ENCODE measurements at regions not wholly inside any gene's neighbourhood (a gene's known extent, or its start where the extent isn't known, plus 50 kb on each side); places are given as distances from the start of the nearest gene placed in this dataset.

DNA sequence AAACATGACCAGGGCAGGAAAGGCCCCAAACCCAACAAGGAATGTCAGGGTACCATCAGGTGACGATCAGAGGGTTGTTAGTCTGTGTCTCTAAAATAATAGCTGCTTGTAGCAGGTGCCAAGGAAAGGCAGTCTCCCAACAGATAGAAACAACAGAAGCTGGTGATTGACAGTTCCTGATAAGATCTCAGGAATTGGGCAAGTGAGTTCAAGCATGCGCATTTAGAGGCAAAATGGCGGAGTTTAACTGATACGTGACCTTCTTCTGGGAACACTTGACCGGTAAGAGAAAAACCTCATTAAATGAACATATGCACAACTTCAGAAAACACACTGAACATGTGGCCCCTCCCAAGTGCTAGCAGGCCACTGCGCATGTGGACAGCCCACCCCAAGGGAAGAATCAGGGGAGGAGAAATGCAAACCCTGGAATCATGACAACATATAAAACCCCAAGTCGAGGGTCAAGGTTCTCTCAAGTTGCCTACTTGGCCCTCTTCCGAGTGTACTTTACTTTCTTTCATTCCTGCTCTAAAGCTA lies 664.9 kb downstream of the KCNJ3 start:
- no peaks in the 10 kb centered on the region for H3K4me1 ChIP-seq (ENCODE audit: low read depth)
- no peak overlapping the region for H3K27ac ChIP-seq
- no peaks in the 10 kb centered on the region for H3K9me3 ChIP-seq (ENCODE audit: low read depth)
- TF ChIP-seq, protein P1, sequence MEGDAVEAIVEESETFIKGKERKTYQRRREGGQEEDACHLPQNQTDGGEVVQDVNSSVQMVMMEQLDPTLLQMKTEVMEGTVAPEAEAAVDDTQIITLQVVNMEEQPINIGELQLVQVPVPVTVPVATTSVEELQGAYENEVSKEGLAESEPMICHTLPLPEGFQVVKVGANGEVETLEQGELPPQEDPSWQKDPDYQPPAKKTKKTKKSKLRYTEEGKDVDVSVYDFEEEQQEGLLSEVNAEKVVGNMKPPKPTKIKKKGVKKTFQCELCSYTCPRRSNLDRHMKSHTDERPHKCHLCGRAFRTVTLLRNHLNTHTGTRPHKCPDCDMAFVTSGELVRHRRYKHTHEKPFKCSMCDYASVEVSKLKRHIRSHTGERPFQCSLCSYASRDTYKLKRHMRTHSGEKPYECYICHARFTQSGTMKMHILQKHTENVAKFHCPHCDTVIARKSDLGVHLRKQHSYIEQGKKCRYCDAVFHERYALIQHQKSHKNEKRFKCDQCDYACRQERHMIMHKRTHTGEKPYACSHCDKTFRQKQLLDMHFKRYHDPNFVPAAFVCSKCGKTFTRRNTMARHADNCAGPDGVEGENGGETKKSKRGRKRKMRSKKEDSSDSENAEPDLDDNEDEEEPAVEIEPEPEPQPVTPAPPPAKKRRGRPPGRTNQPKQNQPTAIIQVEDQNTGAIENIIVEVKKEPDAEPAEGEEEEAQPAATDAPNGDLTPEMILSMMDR (IDR thresholded peaks at IDR 0.05; ENCODE audit: low read depth, low read length) = no peak
- H3K27me3 ChIP-seq = no peaks in the 10 kb centered on the region
- H3K4me3 ChIP-seq = no peak overlapping the region
- DNase-seq (ENCODE audit: low read depth in 1 of 2, low spot score in 1 of 2) = no peak
- no peaks in the 10 kb centered on the region for H3K36me3 ChIP-seq

DNA sequence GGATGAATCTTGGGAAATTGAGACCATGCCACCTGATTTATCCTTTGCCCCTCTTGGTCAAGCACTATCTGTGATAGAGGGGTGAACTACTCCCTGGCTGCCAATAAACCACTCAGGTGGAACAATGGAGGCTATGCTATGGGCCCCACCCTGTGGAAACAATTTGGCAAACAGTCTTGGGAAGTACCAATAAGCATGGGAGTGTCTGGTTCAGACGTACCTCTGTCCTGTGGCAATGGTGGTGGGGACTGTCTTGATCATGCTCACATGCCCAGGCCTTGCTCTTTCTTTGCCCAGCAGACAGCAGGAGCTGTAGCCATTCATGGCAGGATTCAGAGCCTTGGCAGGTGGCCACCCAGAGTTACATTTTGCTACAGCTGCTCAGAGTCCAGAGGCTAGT lies 658.7 kb downstream of the KCNJ3 start:
- no peak overlapping the region for H3K27ac ChIP-seq
- no peaks in the 10 kb centered on the region for H3K4me1 ChIP-seq (ENCODE audit: low read depth)
- H3K4me3 ChIP-seq = no peak overlapping the region
- DNase-seq (ENCODE audit: low read depth in 1 of 2, low spot score in 1 of 2) = no peak
- TF ChIP-seq, protein P1 (IDR thresholded peaks at IDR 0.05; ENCODE audit: low read depth, low read length) = no peak
- no peaks in the 10 kb centered on the region for H3K9me3 ChIP-seq (ENCODE audit: low read depth)
- H3K27me3 ChIP-seq = no peaks in the 10 kb centered on the region
- no peaks in the 10 kb centered on the region for H3K36me3 ChIP-seq

DNA sequence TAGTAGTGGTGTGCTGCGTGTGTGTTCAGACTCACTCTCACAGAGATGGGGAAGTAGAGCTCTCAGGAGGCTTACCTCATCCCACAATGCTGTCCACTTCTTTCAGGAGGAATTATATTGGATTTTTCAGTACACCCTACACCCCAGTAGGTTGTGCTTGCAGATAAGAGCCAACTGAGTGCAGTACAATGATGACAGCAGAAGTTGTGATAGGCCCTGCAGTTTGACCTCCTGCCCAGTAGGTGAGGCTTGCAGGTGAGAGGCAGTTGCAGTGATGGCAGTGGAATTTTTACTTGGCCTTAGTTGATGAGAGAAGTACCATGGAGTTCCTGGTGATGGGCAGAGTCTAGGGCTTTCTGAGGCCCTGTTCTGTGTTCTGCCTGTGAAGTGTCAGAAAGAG lies 657.8 kb downstream of the KCNJ3 start:
- Histone ChIP-seq H3K36me3 (no peaks in the 10 kb centered on the region), H3K27me3 (no peaks in the 10 kb centered on the region), H3K4me3 (no peak overlapping the region), H3K4me1 (ENCODE audit: low read depth) (no peaks in the 10 kb centered on the region), H3K9me3 (ENCODE audit: low read depth) (no peaks in the 10 kb centered on the region), H3K27ac (no peak overlapping the region)
- TF ChIP-seq, protein P1 (IDR thresholded peaks at IDR 0.05; ENCODE audit: low read depth, low read length) = no peak
- no peak for DNase-seq (ENCODE audit: low read depth in 1 of 2, low spot score in 1 of 2)

DNA sequence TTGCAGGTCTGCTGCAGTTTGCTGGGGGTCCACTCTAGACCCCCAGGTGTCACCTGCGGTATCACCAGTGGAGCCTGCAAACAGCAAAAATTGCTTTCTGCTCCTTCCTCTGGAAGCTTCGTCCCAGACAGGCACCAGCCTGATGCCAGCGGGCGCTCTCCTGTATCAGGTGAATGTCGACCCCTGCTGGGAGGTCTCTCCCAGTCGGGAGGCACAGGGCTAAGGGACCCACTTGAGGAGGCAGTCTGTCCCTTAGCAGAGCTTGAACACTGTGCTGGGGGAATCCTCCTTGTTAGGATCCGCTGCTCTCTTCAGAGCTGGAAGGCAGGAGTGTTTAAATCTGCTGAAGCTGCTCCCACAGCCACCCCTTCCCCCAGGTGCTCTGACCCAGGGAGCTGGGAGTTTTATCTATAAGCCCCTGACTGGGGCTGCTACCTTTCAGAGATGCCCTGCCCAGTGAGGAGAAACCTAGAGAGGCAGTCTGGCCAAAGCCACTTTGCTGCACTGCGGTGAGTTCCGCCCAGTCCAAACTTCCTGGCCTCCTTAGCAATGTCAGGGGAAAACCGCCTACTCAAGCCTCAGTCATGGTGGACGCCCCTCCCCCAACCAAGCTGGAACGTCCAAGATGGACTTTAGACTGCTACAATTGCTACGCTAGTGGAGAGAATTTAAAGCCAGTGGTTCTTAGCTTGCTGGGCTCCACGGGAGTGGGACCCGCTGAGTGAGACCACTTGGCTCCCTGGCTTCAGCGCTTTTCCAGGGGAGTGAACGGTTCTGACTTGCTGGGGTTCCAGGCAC lies 652.5 kb downstream of the KCNJ3 start:
- TF ChIP-seq, protein P1 (IDR thresholded peaks at IDR 0.05; ENCODE audit: low read depth, low read length) = no peak
- H3K27me3 ChIP-seq = no peaks in the 10 kb centered on the region
- H3K4me3 ChIP-seq = no peak overlapping the region
- DNase-seq (ENCODE audit: low read depth in 1 of 2, low spot score in 1 of 2) = no peak
- no peaks in the 10 kb centered on the region for H3K9me3 ChIP-seq (ENCODE audit: low read depth)
- H3K27ac ChIP-seq = no peak overlapping the region
- H3K36me3 ChIP-seq = no peaks in the 10 kb centered on the region
- H3K4me1 ChIP-seq (ENCODE audit: low read depth) = no peaks in the 10 kb centered on the region

DNA sequence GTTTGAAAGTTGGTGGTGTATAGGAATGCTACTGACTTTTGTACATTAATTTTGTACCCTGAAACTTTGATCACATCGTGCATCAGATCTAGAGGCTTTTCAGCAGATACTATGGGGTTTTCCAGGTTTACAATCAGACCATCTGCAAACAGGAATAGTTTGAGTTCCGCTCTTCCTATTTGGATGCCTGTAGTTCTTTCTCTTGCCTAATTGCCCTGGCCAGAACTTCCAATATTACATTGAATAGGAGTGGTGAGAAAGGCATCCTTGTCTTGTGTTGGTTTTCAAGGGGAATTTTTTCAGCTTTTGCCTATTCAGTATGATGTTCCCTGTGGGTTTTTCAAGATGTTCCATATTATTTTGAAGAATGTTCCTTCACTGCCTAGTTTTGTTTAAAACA lies 633.5 kb downstream of the KCNJ3 start:
- no peaks in the 10 kb centered on the region for H3K27me3 ChIP-seq
- no peak overlapping the region for H3K4me3 ChIP-seq
- no peak overlapping the region for H3K27ac ChIP-seq
- TF ChIP-seq, protein P1 (IDR thresholded peaks at IDR 0.05; ENCODE audit: low read depth, low read length) = no peak
- no peak for DNase-seq (ENCODE audit: low read depth in 1 of 2, low spot score in 1 of 2)
- H3K4me1 ChIP-seq (ENCODE audit: low read depth) = no peaks in the 10 kb centered on the region
- no peaks in the 10 kb centered on the region for H3K36me3 ChIP-seq
- H3K9me3 ChIP-seq (ENCODE audit: low read depth) = no peaks in the 10 kb centered on the region

All from cardiac muscle cell (in vitro differentiated cells and primary cell).